ENCODE measurements at regions not wholly inside any gene's neighbourhood (a gene's known extent, or its start where the extent isn't known, plus 50 kb on each side); places are given as distances from the start of the nearest gene placed in this dataset.

DNA sequence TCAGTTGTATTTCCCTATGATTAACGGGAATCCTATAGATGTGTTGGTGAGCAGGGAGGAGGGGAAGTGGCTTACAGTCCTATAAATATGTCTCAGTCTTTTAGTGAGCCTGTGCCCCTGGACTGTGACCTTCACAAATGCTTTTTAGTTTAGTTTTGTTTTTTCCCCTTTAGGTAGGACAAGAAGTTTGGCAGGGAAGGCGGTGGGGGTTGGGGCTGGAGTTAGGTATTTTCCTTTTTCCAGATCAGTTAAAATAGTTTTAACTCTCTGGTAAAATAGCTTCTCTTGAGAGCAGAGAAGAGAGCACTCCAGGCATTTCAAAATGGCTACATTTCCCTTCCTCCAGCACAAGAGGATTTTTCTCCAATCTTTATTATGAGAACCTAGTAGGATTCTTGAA lies 272.1 kb downstream of the SPATA31D1 start:
- TF ChIP-seq, protein P1, sequence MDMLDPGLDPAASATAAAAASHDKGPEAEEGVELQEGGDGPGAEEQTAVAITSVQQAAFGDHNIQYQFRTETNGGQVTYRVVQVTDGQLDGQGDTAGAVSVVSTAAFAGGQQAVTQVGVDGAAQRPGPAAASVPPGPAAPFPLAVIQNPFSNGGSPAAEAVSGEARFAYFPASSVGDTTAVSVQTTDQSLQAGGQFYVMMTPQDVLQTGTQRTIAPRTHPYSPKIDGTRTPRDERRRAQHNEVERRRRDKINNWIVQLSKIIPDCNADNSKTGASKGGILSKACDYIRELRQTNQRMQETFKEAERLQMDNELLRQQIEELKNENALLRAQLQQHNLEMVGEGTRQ (IDR thresholded peaks at IDR 0.05) = no peak
- no peak for TF ChIP-seq CHD2 (IDR thresholded peaks at IDR 0.05; ENCODE audit: low read length, partially characterized antibody)
- no peak for TF ChIP-seq HOXB5 (CRISPR knock-in tag; IDR thresholded peaks at IDR 0.05)
- TF ChIP-seq, protein P2, sequence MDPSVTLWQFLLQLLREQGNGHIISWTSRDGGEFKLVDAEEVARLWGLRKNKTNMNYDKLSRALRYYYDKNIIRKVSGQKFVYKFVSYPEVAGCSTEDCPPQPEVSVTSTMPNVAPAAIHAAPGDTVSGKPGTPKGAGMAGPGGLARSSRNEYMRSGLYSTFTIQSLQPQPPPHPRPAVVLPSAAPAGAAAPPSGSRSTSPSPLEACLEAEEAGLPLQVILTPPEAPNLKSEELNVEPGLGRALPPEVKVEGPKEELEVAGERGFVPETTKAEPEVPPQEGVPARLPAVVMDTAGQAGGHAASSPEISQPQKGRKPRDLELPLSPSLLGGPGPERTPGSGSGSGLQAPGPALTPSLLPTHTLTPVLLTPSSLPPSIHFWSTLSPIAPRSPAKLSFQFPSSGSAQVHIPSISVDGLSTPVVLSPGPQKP (IDR thresholded peaks at IDR 0.05; ENCODE audit: low read depth, low read length) = no peak
- TF ChIP-seq ZFP36 (IDR thresholded peaks at IDR 0.05; ENCODE audit: borderline replicate concordance, partially characterized antibody) = no peak
- TF ChIP-seq GATA3 (IDR thresholded peaks at IDR 0.05; ENCODE audit: borderline replicate concordance) = no peak
- no peak for TF ChIP-seq ZSCAN20 (CRISPR knock-in tag; IDR thresholded peaks at IDR 0.05)
- 17% methylated on average over 2 of the region's 2 CpGs for WGBS (ENCODE audit: missing lambda C conversion rate)
- ATAC-seq (no peak), DNase-seq (ENCODE audit: low read depth in 1 of 2, low spot score in 1 of 2) (no peak), FAIRE-seq (no peak)
- Histone ChIP-seq H3K9me3 (no peaks in the 10 kb centered on the region), H3K4me2 (no peak overlapping the region), H3K4me3 (no peak overlapping the region), H3K27ac (no peak overlapping the region), H3K4me1 (no peaks in the 10 kb centered on the region)
- POLR2A ChIA-PET = no interaction called here
- CTCF ChIA-PET = no interaction called here

GRCh38 chr9:82263619-82264018 lies 275.0 kb downstream of the SPATA31D1 start:
- POLR2A ChIA-PET = no interaction called here
- FAIRE-seq = no peak
- CTCF ChIA-PET = no interaction called here

More at GRCh38 chr9:82263619-82264018, 275.0 kb downstream of the SPATA31D1 start:
- no peak overlapping the region for H3K27ac ChIP-seq
- DNase-seq (ENCODE audit: low read depth in 1 of 2, low spot score in 1 of 2) (no peak), ATAC-seq (no peak)
- no peak overlapping the region for H3K4me3 ChIP-seq
- no peaks in the 10 kb centered on the region for H3K9me3 ChIP-seq
- TF ChIP-seq, protein P3, sequence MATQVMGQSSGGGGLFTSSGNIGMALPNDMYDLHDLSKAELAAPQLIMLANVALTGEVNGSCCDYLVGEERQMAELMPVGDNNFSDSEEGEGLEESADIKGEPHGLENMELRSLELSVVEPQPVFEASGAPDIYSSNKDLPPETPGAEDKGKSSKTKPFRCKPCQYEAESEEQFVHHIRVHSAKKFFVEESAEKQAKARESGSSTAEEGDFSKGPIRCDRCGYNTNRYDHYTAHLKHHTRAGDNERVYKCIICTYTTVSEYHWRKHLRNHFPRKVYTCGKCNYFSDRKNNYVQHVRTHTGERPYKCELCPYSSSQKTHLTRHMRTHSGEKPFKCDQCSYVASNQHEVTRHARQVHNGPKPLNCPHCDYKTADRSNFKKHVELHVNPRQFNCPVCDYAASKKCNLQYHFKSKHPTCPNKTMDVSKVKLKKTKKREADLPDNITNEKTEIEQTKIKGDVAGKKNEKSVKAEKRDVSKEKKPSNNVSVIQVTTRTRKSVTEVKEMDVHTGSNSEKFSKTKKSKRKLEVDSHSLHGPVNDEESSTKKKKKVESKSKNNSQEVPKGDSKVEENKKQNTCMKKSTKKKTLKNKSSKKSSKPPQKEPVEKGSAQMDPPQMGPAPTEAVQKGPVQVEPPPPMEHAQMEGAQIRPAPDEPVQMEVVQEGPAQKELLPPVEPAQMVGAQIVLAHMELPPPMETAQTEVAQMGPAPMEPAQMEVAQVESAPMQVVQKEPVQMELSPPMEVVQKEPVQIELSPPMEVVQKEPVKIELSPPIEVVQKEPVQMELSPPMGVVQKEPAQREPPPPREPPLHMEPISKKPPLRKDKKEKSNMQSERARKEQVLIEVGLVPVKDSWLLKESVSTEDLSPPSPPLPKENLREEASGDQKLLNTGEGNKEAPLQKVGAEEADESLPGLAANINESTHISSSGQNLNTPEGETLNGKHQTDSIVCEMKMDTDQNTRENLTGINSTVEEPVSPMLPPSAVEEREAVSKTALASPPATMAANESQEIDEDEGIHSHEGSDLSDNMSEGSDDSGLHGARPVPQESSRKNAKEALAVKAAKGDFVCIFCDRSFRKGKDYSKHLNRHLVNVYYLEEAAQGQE (IDR thresholded peaks at IDR 0.05) = no peak
- TF ChIP-seq HOXA7 (CRISPR knock-in tag; IDR thresholded peaks at IDR 0.05) (no peak), RAD21 (conservative IDR thresholded peaks at IDR 0.05 in 1 of 2, IDR thresholded peaks at IDR 0.05 in 1 of 2) (no peak), TFCP2L1 (CRISPR knock-in tag; IDR thresholded peaks at IDR 0.05) (no peak), MAZ (IDR thresholded peaks at IDR 0.05; ENCODE audit: borderline replicate concordance, low read depth, low read length) (no peak), FOSB (CRISPR knock-in tag; IDR thresholded peaks at IDR 0.05) (no peak), CBX2 (IDR thresholded peaks at IDR 0.05; ENCODE audit: borderline replicate concordance, low read depth) (no peak), ZNF302 (CRISPR knock-in tag; IDR thresholded peaks at IDR 0.05) (no peak), MAFK (IDR thresholded peaks at IDR 0.05; ENCODE audit: partially characterized antibody) (no peak), BHLHE40 (IDR thresholded peaks at IDR 0.05; ENCODE audit: low read depth, low read length) (no peak), POLR2AphosphoS2 (conservative IDR thresholded peaks at IDR 0.05; ENCODE audit: low read length) (no peak)
- TF ChIP-seq, protein P4, sequence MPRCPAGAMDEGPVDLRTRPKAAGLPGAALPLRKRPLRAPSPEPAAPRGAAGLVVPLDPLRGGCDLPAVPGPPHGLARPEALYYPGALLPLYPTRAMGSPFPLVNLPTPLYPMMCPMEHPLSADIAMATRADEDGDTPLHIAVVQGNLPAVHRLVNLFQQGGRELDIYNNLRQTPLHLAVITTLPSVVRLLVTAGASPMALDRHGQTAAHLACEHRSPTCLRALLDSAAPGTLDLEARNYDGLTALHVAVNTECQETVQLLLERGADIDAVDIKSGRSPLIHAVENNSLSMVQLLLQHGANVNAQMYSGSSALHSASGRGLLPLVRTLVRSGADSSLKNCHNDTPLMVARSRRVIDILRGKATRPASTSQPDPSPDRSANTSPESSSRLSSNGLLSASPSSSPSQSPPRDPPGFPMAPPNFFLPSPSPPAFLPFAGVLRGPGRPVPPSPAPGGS (IDR thresholded peaks at IDR 0.05) = no peak
- TF ChIP-seq, protein P5, sequence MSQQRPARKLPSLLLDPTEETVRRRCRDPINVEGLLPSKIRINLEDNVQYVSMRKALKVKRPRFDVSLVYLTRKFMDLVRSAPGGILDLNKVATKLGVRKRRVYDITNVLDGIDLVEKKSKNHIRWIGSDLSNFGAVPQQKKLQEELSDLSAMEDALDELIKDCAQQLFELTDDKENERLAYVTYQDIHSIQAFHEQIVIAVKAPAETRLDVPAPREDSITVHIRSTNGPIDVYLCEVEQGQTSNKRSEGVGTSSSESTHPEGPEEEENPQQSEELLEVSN (IDR thresholded peaks at IDR 0.05; ENCODE audit: borderline replicate concordance, low read depth) = no peak
- no peak overlapping the region for H3K4me2 ChIP-seq
- H3K4me1 ChIP-seq = no peaks in the 10 kb centered on the region
- WGBS (ENCODE audit: missing lambda C conversion rate) = 79% methylated on average over 1 of the region's 1 CpG

Measured in A549 (cell line).